GM19043 (cell line): ENCODE measurements at regions not wholly inside any gene's neighbourhood (a gene's known extent, or its start where the extent isn't known, plus 50 kb on each side); places are given as distances from the start of the nearest gene placed in this dataset.
"Not testable (repeated sequence)": the region's sequence is repeated elsewhere in the genome, so short reads cannot be mapped to it uniquely, and the experiment has no call there.

Experiments used
- ATAC-seq: cut with Tn5 transposase; IDR thresholded peaks from one replicate; pipeline ENCODE4 v1.9.1; 2021; ENCODE audit warnings: low read depth; ENCODE audit not compliant: unreplicated experiment

- ATAC-seq: no peak
Observed at GRCh38 chr16:60438894-60439293, 1597.3 kb downstream of the CDH8 start.

GRCh38 chr16:60432472-60432871, 1603.8 kb downstream of the CDH8 start:
- ATAC-seq: no peak

- ATAC-seq: no peak
Observed at GRCh38 chr16:60419859-60420258, 1616.4 kb downstream of the CDH8 start.

GRCh38 chr16:60414613-60415012, 1621.6 kb downstream of the CDH8 start:
- no peak for ATAC-seq

- no peak for ATAC-seq
Observed at GRCh38 chr16:60413969-60414368, 1622.3 kb downstream of the CDH8 start.

GRCh38 chr16:60407606-60408005, 1628.6 kb downstream of the CDH8 start:
- no peak for ATAC-seq

- ATAC-seq: no peak
Observed at GRCh38 chr16:60407034-60407433, 1629.2 kb downstream of the CDH8 start.

- no peak for ATAC-seq
Observed at GRCh38 chr16:60405286-60405685, 1631.0 kb downstream of the CDH8 start.

GRCh38 chr16:60404401-60404800, 1631.8 kb downstream of the CDH8 start:
- ATAC-seq: no peak

GRCh38 chr16:60402941-60403340, 1633.3 kb downstream of the CDH8 start:
- peak; percentile 74 for ATAC-seq

- no peak for ATAC-seq
Observed at GRCh38 chr16:60392380-60392779, 1643.9 kb downstream of the CDH8 start.

- ATAC-seq: no peak
Observed at GRCh38 chr16:60371591-60371990, 1637.5 kb upstream of the GOT2 start.

GRCh38 chr16:60367739-60368138, 1633.6 kb upstream of the GOT2 start:
- no peak for ATAC-seq

- no peak for ATAC-seq
Observed at GRCh38 chr16:60363566-60363965, 1629.5 kb upstream of the GOT2 start.

- ATAC-seq: not testable (repeated sequence)
Observed at GRCh38 chr16:60359866-60360265, 1625.8 kb upstream of the GOT2 start.

GRCh38 chr16:60359412-60359811, 1625.3 kb upstream of the GOT2 start:
- not testable (repeated sequence) for ATAC-seq

- ATAC-seq: not testable (repeated sequence)
Observed at GRCh38 chr16:60357876-60358522, 1623.9 kb upstream of the GOT2 start.

GRCh38 chr16:60346256-60346655, 1612.1 kb upstream of the GOT2 start:
- ATAC-seq: no peak

- no peak for ATAC-seq
Observed at GRCh38 chr16:60337671-60338070, 1603.6 kb upstream of the GOT2 start.

- ATAC-seq: no peak
Observed at GRCh38 chr16:60331168-60331567, 1597.1 kb upstream of the GOT2 start.

- ATAC-seq: no peak
Observed at GRCh38 chr16:60329108-60329507, 1595.0 kb upstream of the GOT2 start.

GRCh38 chr16:60328152-60328551, 1594.0 kb upstream of the GOT2 start:
- ATAC-seq: no peak

GRCh38 chr16:60318486-60318885, 1584.4 kb upstream of the GOT2 start:
- ATAC-seq: no peak
